Esophagus (tissue), 2 donors: ENCODE measurements at regions not wholly inside any gene's neighbourhood (a gene's known extent, or its start where the extent isn't known, plus 50 kb on each side); places are given as distances from the start of the nearest gene placed in this dataset.

Source experiments
- H3K27ac ChIP-seq, 2 donors: one replicate each; pipeline ENCODE4 v1.5.1; 2013; ENCODE audit warnings: low read depth in 2 of 2, mild to moderate bottlenecking in 2 of 2, inconsistent platforms in 1 of 2, low read length in 1 of 2, moderate library complexity in 1 of 2
- H3K27me3 ChIP-seq, 2 donors: one replicate each; pipeline ENCODE4 v1.6.1; 2013; ENCODE audit warnings: low read length in 2 of 2, control low read depth in 1 of 2, mild to moderate bottlenecking in 1 of 2; ENCODE audit not compliant: insufficient read depth in 2 of 2, control insufficient read depth in 1 of 2
- H3K36me3 ChIP-seq, 2 donors: one replicate each; pipeline ENCODE4 v1.6.1; 2013; ENCODE audit warnings: low read length in 1 of 2; ENCODE audit not compliant: control insufficient read depth in 2 of 2, insufficient read depth in 2 of 2
- H3K4me1 ChIP-seq, 2 donors: one replicate each; pipeline ENCODE4 v1.6.1; 2013; ENCODE audit warnings: low read length in 1 of 2; ENCODE audit not compliant: control insufficient read depth in 2 of 2, insufficient read depth in 2 of 2
- H3K4me3 ChIP-seq, 2 donors: one replicate each; pipeline ENCODE4 v1.5.1; 2013; ENCODE audit warnings: low read length in 2 of 2, mild to moderate bottlenecking in 2 of 2, low read depth in 1 of 2, moderate library complexity in 1 of 2
- H3K9me3 ChIP-seq, 2 donors: one replicate each; pipeline ENCODE4 v1.6.1; 2013; ENCODE audit warnings: mild to moderate bottlenecking in 2 of 2, low read depth in 1 of 2, low read length in 1 of 2, moderate library complexity in 1 of 2; ENCODE audit not compliant: control insufficient read depth in 2 of 2, insufficient read depth in 1 of 2
- WGBS, 2 donors: extraction: QIAGEN DNeasy Blood & Tissue Kit; methylation state at CpG; one replicate each; pipeline ENCODE4 v1.1.7; 2013; 5-methylcytosine and 5-hydroxymethylcytosine counted together
- donor health status: healthy with polysubstance abuse.
- donor health status: Bipolar disorder and iron deficiency.

GRCh38 chr5:98483301-98483685 is 290.2 kb upstream of the RGMB start:
- Histone ChIP-seq H3K36me3 (no peaks in the 10 kb centered on the region), H3K4me1 (no peaks in the 10 kb centered on the region), H3K4me3 (no peak overlapping the region), H3K9me3 (peaks cover 0 to 2% of the 10 kb centered on the region in 2 donors), H3K27me3 (no peaks in the 10 kb centered on the region), H3K27ac (no peak overlapping the region)
- 63 to 67% methylated on average over 1 of the region's 1 CpG for WGBS, 2 donors

- no peaks in the 10 kb centered on the region for H3K4me1 ChIP-seq
- no peaks in the 10 kb centered on the region for H3K27me3 ChIP-seq
- WGBS, 2 donors = 89% methylated on average over 3 of the region's 3 CpGs
- H3K4me3 ChIP-seq = no peak overlapping the region
- peaks cover 0 to 2% of the 10 kb centered on the region in 2 donors for H3K9me3 ChIP-seq
- no peak overlapping the region for H3K27ac ChIP-seq
- H3K36me3 ChIP-seq = no peaks in the 10 kb centered on the region
These were observed 284.4 kb upstream of the RGMB start for GRCh38 chr5:98489021-98489420.

- Histone ChIP-seq H3K27me3 (no peaks in the 10 kb centered on the region), H3K27ac (no peak overlapping the region), H3K9me3 (peaks cover 0 to 2% of the 10 kb centered on the region in 2 donors), H3K36me3 (no peaks in the 10 kb centered on the region), H3K4me3 (no peak overlapping the region), H3K4me1 (no peaks in the 10 kb centered on the region)
- 95 to 97% methylated on average over 10 of the region's 10 CpGs for WGBS, 2 donors
These were observed 283.1 kb upstream of the RGMB start for GRCh38 chr5:98490348-98490747.

GRCh38 chr5:98492258-98492657 is 281.2 kb upstream of the RGMB start:
- H3K4me3 ChIP-seq = no peak overlapping the region
- H3K9me3 ChIP-seq = no peaks in the 10 kb centered on the region
- no peaks in the 10 kb centered on the region for H3K36me3 ChIP-seq
- no peak overlapping the region for H3K27ac ChIP-seq
- H3K27me3 ChIP-seq = no peaks in the 10 kb centered on the region
- no peaks in the 10 kb centered on the region for H3K4me1 ChIP-seq
- 81 to 95% methylated on average over 1 of the region's 1 CpG for WGBS, 2 donors

- H3K27ac ChIP-seq = no peak overlapping the region
- H3K27me3 ChIP-seq = no peaks in the 10 kb centered on the region
- 29 to 33% methylated on average over 1 of the region's 1 CpG for WGBS, 2 donors
- no peak overlapping the region for H3K4me3 ChIP-seq
- H3K9me3 ChIP-seq = no peaks in the 10 kb centered on the region
- H3K4me1 ChIP-seq = no peaks in the 10 kb centered on the region
- H3K36me3 ChIP-seq = no peaks in the 10 kb centered on the region
These were observed 276.0 kb upstream of the RGMB start for GRCh38 chr5:98497418-98497817.

GRCh38 chr5:98498028-98498427 is 275.4 kb upstream of the RGMB start:
- Histone ChIP-seq H3K4me3 (no peak overlapping the region), H3K36me3 (no peaks in the 10 kb centered on the region), H3K27ac (no peak overlapping the region), H3K27me3 (no peaks in the 10 kb centered on the region), H3K9me3 (no peaks in the 10 kb centered on the region), H3K4me1 (no peaks in the 10 kb centered on the region)
- WGBS, 2 donors = 45 to 48% methylated on average over 2 of the region's 2 CpGs

GRCh38 chr5:98499892-98500291 is 273.6 kb upstream of the RGMB start:
- Histone ChIP-seq H3K36me3 (no peaks in the 10 kb centered on the region), H3K27me3 (no peaks in the 10 kb centered on the region), H3K27ac (no peak overlapping the region), H3K9me3 (no peaks in the 10 kb centered on the region), H3K4me1 (no peaks in the 10 kb centered on the region), H3K4me3 (no peak overlapping the region)
- WGBS, 2 donors = 57 to 64% methylated on average over 1 of the region's 1 CpG

GRCh38 chr5:98500811-98501210 is 272.7 kb upstream of the RGMB start:
- Histone ChIP-seq H3K4me1 (no peaks in the 10 kb centered on the region), H3K36me3 (no peaks in the 10 kb centered on the region), H3K4me3 (no peak overlapping the region), H3K27me3 (no peaks in the 10 kb centered on the region), H3K9me3 (no peaks in the 10 kb centered on the region), H3K27ac (no peak overlapping the region)
- WGBS, 2 donors = 71 to 80% methylated on average over 3 of the region's 3 CpGs

GRCh38 chr5:98503616-98504015 is 269.8 kb upstream of the RGMB start:
- Histone ChIP-seq H3K9me3 (no peaks in the 10 kb centered on the region), H3K4me1 (no peaks in the 10 kb centered on the region), H3K36me3 (no peaks in the 10 kb centered on the region), H3K27me3 (no peaks in the 10 kb centered on the region), H3K27ac (no peak overlapping the region), H3K4me3 (no peak overlapping the region)
- WGBS, 2 donors = 53 to 62% methylated on average over 2 of the region's 2 CpGs

GRCh38 chr5:98504505-98504904 is 269.0 kb upstream of the RGMB start:
- no peaks in the 10 kb centered on the region for H3K4me1 ChIP-seq
- H3K9me3 ChIP-seq = no peaks in the 10 kb centered on the region
- no peak overlapping the region for H3K4me3 ChIP-seq
- H3K27me3 ChIP-seq = no peaks in the 10 kb centered on the region
- H3K36me3 ChIP-seq = no peaks in the 10 kb centered on the region
- WGBS, 2 donors = 64 to 85% methylated on average over 2 of the region's 2 CpGs
- H3K27ac ChIP-seq = no peak overlapping the region
